Hepatocyte (in vitro differentiated cells): ENCODE measurements at regions not wholly inside any gene's neighbourhood (a gene's known extent, or its start where the extent isn't known, plus 50 kb on each side); places are given as distances from the start of the nearest gene placed in this dataset.

Experiments
- EZH2 ChIP-seq: fragments of 200-600 bp; sonication (generic); IDR thresholded peaks from 2 replicates; pipeline ENCODE4 v1.6.1; 2016; ENCODE audit warnings: antibody characterized with exemption, mild to moderate bottlenecking, borderline replicate concordance
- EZH2phosphoT487 ChIP-seq: fragments of 200-600 bp; sonication (generic); IDR thresholded peaks from one replicate; pipeline ENCODE4 v1.6.1; 2018; ENCODE audit warnings: antibody characterized with exemption, mild to moderate bottlenecking, low read depth, moderate library complexity; ENCODE audit not compliant: unreplicated experiment, severe bottlenecking
- TF ChIP-seq, protein P1 (sequence below): fragments of 200-600 bp; sonication (generic); IDR thresholded peaks from 2 replicates; pipeline ENCODE4 v1.5.1; 2016; ENCODE audit warnings: antibody characterized with exemption, mild to moderate bottlenecking; ENCODE audit not compliant: poor library complexity

- TF ChIP-seq, protein P1, sequence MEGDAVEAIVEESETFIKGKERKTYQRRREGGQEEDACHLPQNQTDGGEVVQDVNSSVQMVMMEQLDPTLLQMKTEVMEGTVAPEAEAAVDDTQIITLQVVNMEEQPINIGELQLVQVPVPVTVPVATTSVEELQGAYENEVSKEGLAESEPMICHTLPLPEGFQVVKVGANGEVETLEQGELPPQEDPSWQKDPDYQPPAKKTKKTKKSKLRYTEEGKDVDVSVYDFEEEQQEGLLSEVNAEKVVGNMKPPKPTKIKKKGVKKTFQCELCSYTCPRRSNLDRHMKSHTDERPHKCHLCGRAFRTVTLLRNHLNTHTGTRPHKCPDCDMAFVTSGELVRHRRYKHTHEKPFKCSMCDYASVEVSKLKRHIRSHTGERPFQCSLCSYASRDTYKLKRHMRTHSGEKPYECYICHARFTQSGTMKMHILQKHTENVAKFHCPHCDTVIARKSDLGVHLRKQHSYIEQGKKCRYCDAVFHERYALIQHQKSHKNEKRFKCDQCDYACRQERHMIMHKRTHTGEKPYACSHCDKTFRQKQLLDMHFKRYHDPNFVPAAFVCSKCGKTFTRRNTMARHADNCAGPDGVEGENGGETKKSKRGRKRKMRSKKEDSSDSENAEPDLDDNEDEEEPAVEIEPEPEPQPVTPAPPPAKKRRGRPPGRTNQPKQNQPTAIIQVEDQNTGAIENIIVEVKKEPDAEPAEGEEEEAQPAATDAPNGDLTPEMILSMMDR: no peak
- TF ChIP-seq EZH2phosphoT487: no peak
- no peak for TF ChIP-seq EZH2
Observed at GRCh38 chr4:20185103-20185502, 66.6 kb upstream of the SLIT2 start.
